GM08714 (cell line): ENCODE measurements at regions not wholly inside any gene's neighbourhood (a gene's known extent, or its start where the extent isn't known, plus 50 kb on each side); places are given as distances from the start of the nearest gene placed in this dataset.
"Not testable (repeated sequence)": the region's sequence is repeated elsewhere in the genome, so short reads cannot be mapped to it uniquely, and the experiment has no call there.

Experiments
- H3K4me3 ChIP-seq: fragments of 200-500 bp; sonication (Bioruptor generic); 2 replicates; pipeline ENCODE4 v1.5.1; 2014; ENCODE audit warnings: mild to moderate bottlenecking, low read length, inconsistent platforms
- ZNF274 ChIP-seq: IDR thresholded peaks from 2 replicates; pipeline ENCODE4 v1.6.1; 2012; ENCODE audit warnings: mild to moderate bottlenecking, low read depth, low read length

GRCh38 chr10:3380406-3381050 lies 207.9 kb upstream of the PITRM1 start:
- no peak overlapping the region for H3K4me3 ChIP-seq
- no peak for TF ChIP-seq ZNF274

GRCh38 chr10:3376631-3377030 lies 204.0 kb upstream of the PITRM1 start:
- TF ChIP-seq ZNF274 = no peak
- H3K4me3 ChIP-seq = no peak overlapping the region

GRCh38 chr10:3375505-3375904 lies 202.9 kb upstream of the PITRM1 start:
- no peak overlapping the region for H3K4me3 ChIP-seq
- no peak for TF ChIP-seq ZNF274

- no peak for TF ChIP-seq ZNF274
- H3K4me3 ChIP-seq = no peak overlapping the region
Observed at GRCh38 chr10:3374914-3375313, 202.3 kb upstream of the PITRM1 start.

GRCh38 chr10:3373374-3374027 lies 200.9 kb upstream of the PITRM1 start:
- H3K4me3 ChIP-seq = not testable (repeated sequence)

GRCh38 chr10:3372281-3372680 lies 199.7 kb upstream of the PITRM1 start:
- no peak for TF ChIP-seq ZNF274
- no peak overlapping the region for H3K4me3 ChIP-seq

- H3K4me3 ChIP-seq = not testable (repeated sequence)
Observed at GRCh38 chr10:3371624-3372023, 199.0 kb upstream of the PITRM1 start.

- H3K4me3 ChIP-seq = no peak overlapping the region
Observed at GRCh38 chr10:3366735-3367405, 194.3 kb upstream of the PITRM1 start.

GRCh38 chr10:3366043-3366442 lies 193.5 kb upstream of the PITRM1 start:
- no peak for TF ChIP-seq ZNF274
- no peak overlapping the region for H3K4me3 ChIP-seq

More at GRCh38 chr10:3366735-3367405, 194.3 kb upstream of the PITRM1 start:
- TF ChIP-seq ZNF274 = no peak

- no peak for TF ChIP-seq ZNF274
- H3K4me3 ChIP-seq = no peak overlapping the region
Observed at GRCh38 chr10:3365630-3366029, 193.0 kb upstream of the PITRM1 start.

- H3K4me3 ChIP-seq = no peak overlapping the region
- no peak for TF ChIP-seq ZNF274
Observed at GRCh38 chr10:3364768-3365480, 192.3 kb upstream of the PITRM1 start.

- no peak overlapping the region for H3K4me3 ChIP-seq
- no peak for TF ChIP-seq ZNF274
Observed at GRCh38 chr10:3363311-3364045, 190.9 kb upstream of the PITRM1 start.

GRCh38 chr10:3362394-3362793 lies 189.8 kb upstream of the PITRM1 start:
- H3K4me3 ChIP-seq = no peak overlapping the region
- no peak for TF ChIP-seq ZNF274

- no peak overlapping the region for H3K4me3 ChIP-seq
- no peak for TF ChIP-seq ZNF274
Observed at GRCh38 chr10:3361640-3362039, 189.1 kb upstream of the PITRM1 start.
